ENCODE measurements at regions not wholly inside any gene's neighbourhood (a gene's known extent, or its start where the extent isn't known, plus 50 kb on each side); places are given as distances from the start of the nearest gene placed in this dataset.

GRCh38 chr11:97974798-97975498 is 1045.8 kb upstream of the CNTN5 start:
- no peak overlapping the region for H3K4me3 ChIP-seq (ENCODE audit: low read length)
- H3K9me3 ChIP-seq (ENCODE audit: control insufficient read depth, insufficient read depth, low read length), result no peaks in the 10 kb centered on the region
- TF ChIP-seq EZH2phosphoT487 (IDR thresholded peaks at IDR 0.05; ENCODE audit: borderline replicate concordance, low read length) (no peak), CTCF (IDR thresholded peaks at IDR 0.05; ENCODE audit: low read depth, low read length, poor library complexity, severe bottlenecking) (no peak)
- H3K27me3 ChIP-seq (ENCODE audit: control insufficient read depth, low read length), result no peaks in the 10 kb centered on the region
- no peaks in the 10 kb centered on the region for H3K9me2 ChIP-seq (replicated peaks; ENCODE audit: control insufficient read depth, low read length)
- no peaks in the 10 kb centered on the region for H4K20me1 ChIP-seq (ENCODE audit: control insufficient read depth, insufficient read depth, low read depth, low read length)
- no peaks in the 10 kb centered on the region for H3F3A ChIP-seq (ENCODE audit: control insufficient read depth, insufficient read depth)
- no peak overlapping the region for H3K27ac ChIP-seq (ENCODE audit: low read depth, low read length)
- no peaks in the 10 kb centered on the region for H3K79me2 ChIP-seq (ENCODE audit: control insufficient read depth, low read length)
- H3K4me1 ChIP-seq (ENCODE audit: control insufficient read depth, low read length), result no peaks in the 10 kb centered on the region
- H3K4me2 ChIP-seq (ENCODE audit: low read length), result no peak overlapping the region
- no peaks in the 10 kb centered on the region for H3K36me3 ChIP-seq (ENCODE audit: control insufficient read depth, low read length)

GRCh38 chr11:97977726-97978125 is 1043.0 kb upstream of the CNTN5 start:
- H3K4me1 ChIP-seq (ENCODE audit: control insufficient read depth, low read length), result no peaks in the 10 kb centered on the region
- no peaks in the 10 kb centered on the region for H3K36me3 ChIP-seq (ENCODE audit: control insufficient read depth, low read length)
- no peaks in the 10 kb centered on the region for H3K27me3 ChIP-seq (ENCODE audit: control insufficient read depth, low read length)
- no peak overlapping the region for H3K4me2 ChIP-seq (ENCODE audit: low read length)
- H3K27ac ChIP-seq (ENCODE audit: low read depth, low read length), result no peak overlapping the region
- no peak overlapping the region for H3K4me3 ChIP-seq (ENCODE audit: low read length)
- H3K9me3 ChIP-seq (ENCODE audit: control insufficient read depth, insufficient read depth, low read length), result no peaks in the 10 kb centered on the region
- no peak for TF ChIP-seq CTCF (IDR thresholded peaks at IDR 0.05; ENCODE audit: low read depth, low read length, poor library complexity, severe bottlenecking)
- no peak for TF ChIP-seq EZH2phosphoT487 (IDR thresholded peaks at IDR 0.05; ENCODE audit: borderline replicate concordance, low read length)
- no peaks in the 10 kb centered on the region for H4K20me1 ChIP-seq (ENCODE audit: control insufficient read depth, insufficient read depth, low read depth, low read length)
- H3K79me2 ChIP-seq (ENCODE audit: control insufficient read depth, low read length), result no peaks in the 10 kb centered on the region
- H3K9me2 ChIP-seq (replicated peaks; ENCODE audit: control insufficient read depth, low read length), result no peaks in the 10 kb centered on the region
- no peaks in the 10 kb centered on the region for H3F3A ChIP-seq (ENCODE audit: control insufficient read depth, insufficient read depth)

- Histone ChIP-seq H3K27ac (ENCODE audit: low read depth, low read length) (no peak overlapping the region), H3K79me2 (ENCODE audit: control insufficient read depth, low read length) (no peaks in the 10 kb centered on the region), H3F3A (ENCODE audit: control insufficient read depth, insufficient read depth) (no peaks in the 10 kb centered on the region), H3K36me3 (ENCODE audit: control insufficient read depth, low read length) (no peaks in the 10 kb centered on the region), H4K20me1 (ENCODE audit: control insufficient read depth, insufficient read depth, low read depth, low read length) (no peaks in the 10 kb centered on the region), H3K9me3 (ENCODE audit: control insufficient read depth, insufficient read depth, low read length) (no peaks in the 10 kb centered on the region), H3K9me2 (replicated peaks; ENCODE audit: control insufficient read depth, low read length) (no peaks in the 10 kb centered on the region), H3K4me1 (ENCODE audit: control insufficient read depth, low read length) (no peaks in the 10 kb centered on the region), H3K4me3 (ENCODE audit: low read length) (no peak overlapping the region), H3K27me3 (ENCODE audit: control insufficient read depth, low read length) (no peaks in the 10 kb centered on the region), H3K4me2 (ENCODE audit: low read length) (no peak overlapping the region)
- no peak for TF ChIP-seq CTCF (IDR thresholded peaks at IDR 0.05; ENCODE audit: low read depth, low read length, poor library complexity, severe bottlenecking)
- TF ChIP-seq EZH2phosphoT487 (IDR thresholded peaks at IDR 0.05; ENCODE audit: borderline replicate concordance, low read length), result no peak
These were observed 1041.0 kb upstream of the CNTN5 start for GRCh38 chr11:97979741-97980140.
